HEK293 (cell line): ENCODE measurements at regions not wholly inside any gene's neighbourhood (a gene's known extent, or its start where the extent isn't known, plus 50 kb on each side); places are given as distances from the start of the nearest gene placed in this dataset.

Experiments used
- CTCF ChIA-PET: fragments of 350-600 bp; formaldehyde crosslinking; extraction: SDS; loops from one replicate; lab custom pipeline; 2021; ENCODE audit warnings: antibody characterized with exemption; lab: Yijun Ruan, JAX
- POLR2A ChIA-PET: fragments of 300-600 bp; formaldehyde crosslinking; extraction: SDS; loops from one replicate; lab custom pipeline; 2020; ENCODE audit warnings: antibody characterized with exemption, inconsistent platforms; lab: Yijun Ruan, JAX
- H3K27ac ChIP-seq: fragments of 200-500 bp; sonication (Bioruptor generic); 2 replicates; pipeline ENCODE4 v1.5.1; 2014; ENCODE audit warnings: low read depth, low read length, control low read depth, inconsistent platforms; ENCODE audit errors: extremely low read depth
- H3K36me3 ChIP-seq, 2 experiments: fragments of 200-500 bp in 1 of 2; sonication (Bioruptor generic) in 1 of 2; 1 replicate in 1 of 2; 2 replicates in 1 of 2; pipeline ENCODE4 v1.5.1; 2014 to 2017; ENCODE audit warnings: inconsistent platforms in 2 of 2, low read length in 2 of 2; ENCODE audit not compliant: control insufficient read depth in 2 of 2, insufficient read depth in 1 of 2
- H3K4me1 ChIP-seq: fragments of 200-500 bp; sonication (Bioruptor generic); 2 replicates; pipeline ENCODE4 v1.5.1; 2014; ENCODE audit warnings: mild to moderate bottlenecking, low read length, inconsistent platforms; ENCODE audit not compliant: control insufficient read depth, insufficient read depth
- H3K4me3 ChIP-seq: 2 replicates; pipeline ENCODE4 v1.5.1; 2011; ENCODE audit warnings: low read depth, mild to moderate bottlenecking, control low read depth, low read length, moderate library complexity
- H3K9me3 ChIP-seq: fragments of 200-500 bp; sonication (Bioruptor generic); 2 replicates; pipeline ENCODE4 v1.5.1; 2014; ENCODE audit warnings: low read depth, low read length, inconsistent platforms; ENCODE audit not compliant: control insufficient read depth, insufficient read depth
- BCL11B ChIP-seq: fragments of 450-650 bp; formaldehyde crosslinking; IDR thresholded peaks from 2 replicates; pipeline ENCODE4 v1.5.1; 2016; ENCODE audit warnings: low read depth, missing biosample characterization, missing genetic modification characterization
- EGR2 ChIP-seq: fragments of 450-650 bp; formaldehyde crosslinking; IDR thresholded peaks from 2 replicates; pipeline ENCODE4 v1.5.1; 2016; ENCODE audit warnings: low read depth, missing biosample characterization, missing genetic modification characterization
- GLIS1 ChIP-seq: fragments of 450-650 bp; formaldehyde crosslinking; IDR thresholded peaks from 2 replicates; pipeline ENCODE4 v1.5.1; 2016; ENCODE audit warnings: missing biosample characterization, missing genetic modification characterization
- KLF1 ChIP-seq: fragments of 450-650 bp; formaldehyde crosslinking; IDR thresholded peaks from 2 replicates; pipeline ENCODE4 v1.5.1; 2016; ENCODE audit warnings: missing biosample characterization, missing genetic modification characterization
- KLF8 ChIP-seq: fragments of 450-650 bp; formaldehyde crosslinking; IDR thresholded peaks from 2 replicates; pipeline ENCODE4 v1.5.1; 2016; ENCODE audit warnings: missing biosample characterization, missing genetic modification characterization
- OSR2 ChIP-seq: fragments of 450-650 bp; formaldehyde crosslinking; IDR thresholded peaks from 2 replicates; pipeline ENCODE4 v1.5.1; 2016; ENCODE audit warnings: missing biosample characterization, missing genetic modification characterization
- TCF7L2 ChIP-seq: IDR thresholded peaks from 2 replicates; pipeline ENCODE4 v1.6.1; 2011; ENCODE audit warnings: low read depth, mild to moderate bottlenecking, inconsistent platforms, low read length, moderate library complexity, borderline replicate concordance
- ZBTB17 ChIP-seq: fragments of 450-650 bp; formaldehyde crosslinking; IDR thresholded peaks from 2 replicates; pipeline ENCODE4 v1.5.1; 2016; ENCODE audit warnings: missing biosample characterization, missing genetic modification characterization
- ZFP41 ChIP-seq: fragments of 450-650 bp; formaldehyde crosslinking; IDR thresholded peaks from 2 replicates; pipeline ENCODE4 v1.5.1; 2016; ENCODE audit warnings: missing biosample characterization, missing genetic modification characterization, borderline replicate concordance
- ZFP69B ChIP-seq: fragments of 450-650 bp; formaldehyde crosslinking; IDR thresholded peaks from 2 replicates; pipeline ENCODE4 v1.5.1; 2016; ENCODE audit warnings: missing biosample characterization, missing genetic modification characterization
- ZNF138 ChIP-seq: fragments of 450-650 bp; formaldehyde crosslinking; IDR thresholded peaks from 2 replicates; pipeline ENCODE4 v1.5.1; 2016; ENCODE audit warnings: missing biosample characterization, missing genetic modification characterization, borderline replicate concordance
- ZNF169 ChIP-seq: fragments of 450-650 bp; formaldehyde crosslinking; IDR thresholded peaks from 2 replicates; pipeline ENCODE4 v1.5.1; 2016; ENCODE audit warnings: missing biosample characterization, missing genetic modification characterization
- ZNF175 ChIP-seq: fragments of 450-650 bp; formaldehyde crosslinking; IDR thresholded peaks from 2 replicates; pipeline ENCODE4 v1.5.1; 2016; ENCODE audit warnings: missing biosample characterization, missing genetic modification characterization
- ZNF24 ChIP-seq: fragments of 450-650 bp; formaldehyde crosslinking; IDR thresholded peaks from 2 replicates; pipeline ENCODE4 v1.5.1; 2016; ENCODE audit warnings: missing biosample characterization, missing genetic modification characterization
- ZNF280D ChIP-seq: fragments of 450-650 bp; formaldehyde crosslinking; IDR thresholded peaks from 2 replicates; pipeline ENCODE4 v1.5.1; 2016; ENCODE audit warnings: missing biosample characterization, missing genetic modification characterization
- ZNF341 ChIP-seq: fragments of 450-650 bp; formaldehyde crosslinking; IDR thresholded peaks from 2 replicates; pipeline ENCODE4; 2016; ENCODE audit warnings: low read depth, missing biosample characterization, missing genetic modification characterization
- ZNF37A ChIP-seq: fragments of 450-650 bp; IDR thresholded peaks from 2 replicates; pipeline ENCODE4 v1.5.1; 2018; ENCODE audit warnings: missing biosample characterization, missing genetic modification characterization
- ZNF48 ChIP-seq: fragments of 450-650 bp; formaldehyde crosslinking; IDR thresholded peaks from 2 replicates; pipeline ENCODE4 v1.5.1; 2016; ENCODE audit warnings: missing biosample characterization, missing genetic modification characterization
- ZNF514 ChIP-seq: fragments of 450-650 bp; formaldehyde crosslinking; IDR thresholded peaks from 2 replicates; pipeline ENCODE4 v1.5.1; 2016; ENCODE audit warnings: missing biosample characterization, missing genetic modification characterization
- ZNF549 ChIP-seq: fragments of 450-650 bp; IDR thresholded peaks from 2 replicates; pipeline ENCODE4 v1.5.1; 2018; ENCODE audit warnings: missing biosample characterization, missing genetic modification characterization, mild to moderate bottlenecking, inconsistent platforms, moderate library complexity
- ZNF561 ChIP-seq: fragments of 450-650 bp; IDR thresholded peaks from 2 replicates; pipeline ENCODE4 v1.5.1; 2018; ENCODE audit warnings: missing biosample characterization, missing genetic modification characterization, borderline replicate concordance
- ZNF600 ChIP-seq: fragments of 450-650 bp; formaldehyde crosslinking; IDR thresholded peaks from 2 replicates; pipeline ENCODE4 v1.5.1; 2016; ENCODE audit warnings: missing biosample characterization, missing genetic modification characterization
- ZNF610 ChIP-seq: fragments of 450-650 bp; formaldehyde crosslinking; IDR thresholded peaks from 2 replicates; pipeline ENCODE4 v1.5.1; 2016; ENCODE audit warnings: missing biosample characterization, missing genetic modification characterization, borderline replicate concordance
- ZNF660 ChIP-seq: fragments of 450-650 bp; IDR thresholded peaks from 2 replicates; pipeline ENCODE4 v1.5.1; 2018; ENCODE audit warnings: missing biosample characterization, mild to moderate bottlenecking, missing genetic modification characterization
- ZNF777 ChIP-seq: fragments of 450-650 bp; formaldehyde crosslinking; IDR thresholded peaks from 2 replicates; pipeline ENCODE4 v1.5.1; 2017; ENCODE audit warnings: missing biosample characterization, missing genetic modification characterization, borderline replicate concordance
- ZNF785 ChIP-seq: fragments of 450-650 bp; formaldehyde crosslinking; IDR thresholded peaks from 2 replicates; pipeline ENCODE4 v1.5.1; 2016; ENCODE audit warnings: missing biosample characterization, missing genetic modification characterization

- TF ChIP-seq ZNF48 (tag by site-specific recombination) (no peak), ZFP69B (tag by site-specific recombination) (no peak), KLF8 (no peak), EGR2 (tag by site-specific recombination) (no peak), ZNF169 (no peak), ZNF24 (tag by site-specific recombination) (no peak), ZBTB17 (tag by site-specific recombination) (no peak), BCL11B (tag by site-specific recombination) (no peak), ZFP41 (tag by site-specific recombination) (no peak), ZNF549 (tag by site-specific recombination) (no peak), GLIS1 (no peak), ZNF175 (tag by site-specific recombination) (no peak)
- no peak overlapping the region for H3K4me3 ChIP-seq
- H3K27ac ChIP-seq: no peak overlapping the region
- CTCF ChIA-PET: interaction anchor here (1.0 to 4.5 kb wide), 4 partner anchors 18 to 502 kb away, joined by 3 to 26 read pairs (median 5); no protein-coding TSS in a partner anchor
- POLR2A ChIA-PET: no interaction called here
- no peaks in the 10 kb centered on the region for H3K4me1 ChIP-seq
- H3K36me3 ChIP-seq: no peaks in the 10 kb centered on the region
- H3K9me3 ChIP-seq: no peaks in the 10 kb centered on the region
Measured at GRCh38 chr21:31599563-31599962, 59.9 kb upstream of the SOD1 start.

GRCh38 chr21:31599013-31599412 is 60.5 kb upstream of the SOD1 start:
- H3K36me3 ChIP-seq: no peaks in the 10 kb centered on the region
- TF ChIP-seq ZNF341 (tag by site-specific recombination) (peak; percentile 42; the same call in 1 of the 2 replicates), KLF1 (peak; percentile 77), ZNF514 (no peak), ZNF785 (tag by site-specific recombination) (no peak)
- H3K9me3 ChIP-seq: no peaks in the 10 kb centered on the region
- CTCF ChIA-PET: interaction anchor here (0.7 to 4.5 kb wide), 4 partner anchors 18 to 1562 kb away, joined by 4 to 26 read pairs (median 5); no protein-coding TSS in a partner anchor
- H3K4me1 ChIP-seq: no peaks in the 10 kb centered on the region
- H3K4me3 ChIP-seq: no peak overlapping the region
- no peak overlapping the region for H3K27ac ChIP-seq
- POLR2A ChIA-PET: no interaction called here

GRCh38 chr21:31597683-31598082 is 61.8 kb upstream of the SOD1 start:
- Histone ChIP-seq H3K4me3 (no peak overlapping the region), H3K27ac (no peak overlapping the region), H3K9me3 (no peaks in the 10 kb centered on the region), H3K36me3 (no peaks in the 10 kb centered on the region), H3K4me1 (no peaks in the 10 kb centered on the region)
- POLR2A ChIA-PET: no interaction called here
- CTCF ChIA-PET: interaction anchor here (0.6 to 4.5 kb wide), 3 partner anchors 17 to 366 kb away, joined by 3 to 26 read pairs (median 3); no protein-coding TSS in a partner anchor
- TF ChIP-seq ZNF660: no peak
- 0 out of 2 replicates have a peak, but pooled peaks have one; percentile 15 for TF ChIP-seq OSR2 (tag by site-specific recombination)

GRCh38 chr21:31596055-31596454 is 63.4 kb upstream of the SOD1 start:
- ChIA-PET CTCF (interaction anchor here (0.6 to 4.5 kb wide), 4 partner anchors 8 to 494 kb away, joined by 3 to 26 read pairs (median 3); no protein-coding TSS in a partner anchor), POLR2A (no interaction called here)
- Histone ChIP-seq H3K27ac (no peak overlapping the region), H3K4me3 (no peak overlapping the region), H3K36me3 (no peaks in the 10 kb centered on the region), H3K9me3 (no peaks in the 10 kb centered on the region), H3K4me1 (no peaks in the 10 kb centered on the region)
- TF ChIP-seq ZNF610 (tag by site-specific recombination) (peak; percentile 100), ZNF777 (tag by site-specific recombination) (no peak), ZNF37A (tag by site-specific recombination) (no peak), ZNF138 (tag by site-specific recombination) (no peak), ZNF600 (tag by site-specific recombination) (no peak), ZNF561 (no peak), TCF7L2 (no peak), ZNF280D (no peak)
